NCI-H1417 (cell line): ENCODE measurements at regions not wholly inside any gene's neighbourhood (a gene's known extent, or its start where the extent isn't known, plus 50 kb on each side); places are given as distances from the start of the nearest gene placed in this dataset.
A peak's percentile ranks its signal among the peaks of the same experiment; 100 is the strongest.
"Not testable (repeated sequence)": the region's sequence is repeated elsewhere in the genome, so short reads cannot be mapped to it uniquely, and the experiment has no call there.

Source experiments
- DNase-seq, 3 experiments: peaks; one replicate each; lab custom pipeline; 2025; lab: John Stamatoyannopoulos, UW

DNA sequence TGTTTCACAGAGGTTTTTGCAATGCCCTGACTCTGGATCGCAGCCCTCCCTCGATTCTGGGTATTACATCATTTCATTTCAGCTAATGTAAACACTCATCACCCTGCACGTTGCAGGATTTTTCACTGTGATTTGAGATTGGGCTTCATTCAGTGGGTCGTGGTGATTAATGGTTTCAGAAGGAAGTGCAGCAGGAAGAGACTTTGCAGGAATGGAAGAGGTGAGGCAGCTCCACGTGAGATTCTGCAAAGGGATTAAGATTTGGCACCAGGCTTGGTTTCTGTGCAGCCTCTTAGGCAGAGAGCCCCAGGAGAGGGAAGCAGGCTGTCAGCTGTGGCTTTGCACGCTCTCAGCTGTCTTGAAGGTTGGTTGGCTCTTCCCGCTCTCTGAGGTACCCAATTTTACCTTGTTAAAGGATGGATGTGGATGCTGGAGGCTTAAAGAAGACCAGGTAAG lies 95.2 kb downstream of the PLCE1 start:
- DNase-seq = peak in 1 of 3 experiments; percentile 48

DNA sequence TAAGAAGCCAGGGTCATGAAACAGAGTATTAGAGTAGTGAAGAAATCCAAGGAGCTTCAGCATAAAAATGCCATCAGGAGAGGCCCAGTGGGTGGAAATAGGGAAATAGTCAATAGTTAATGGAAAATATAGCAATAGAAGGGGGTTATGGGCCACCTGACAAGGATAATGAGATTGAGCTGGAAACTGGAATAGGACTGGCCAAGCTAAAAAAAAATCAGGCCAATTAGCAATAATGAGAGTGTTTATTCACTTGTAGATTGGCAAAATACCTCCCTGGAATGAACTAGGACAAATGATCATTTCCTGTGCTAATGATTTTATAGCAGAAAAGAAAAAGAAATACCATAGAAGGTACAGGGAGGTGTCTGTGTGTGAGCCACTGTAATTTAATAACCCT lies 97.9 kb downstream of the PLCE1 start:
- DNase-seq = no peak

DNA sequence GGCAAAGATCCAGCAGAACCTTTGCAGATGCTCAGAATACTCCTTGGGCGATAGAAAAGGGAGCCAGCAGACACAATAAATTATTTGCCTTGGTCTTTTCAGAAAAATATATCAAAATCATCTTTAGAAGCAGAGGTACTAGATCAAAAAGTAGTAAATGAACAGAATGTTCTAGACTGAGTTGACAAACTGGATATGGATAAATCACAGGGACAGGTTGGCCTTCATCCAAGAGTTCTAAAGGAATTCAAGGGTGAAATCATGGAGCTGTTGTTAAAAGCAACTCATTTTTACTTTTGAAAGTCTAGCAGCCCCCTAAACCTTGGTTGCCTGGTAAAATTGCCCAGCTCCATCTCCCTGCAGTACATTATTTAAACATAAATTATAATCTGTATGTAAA lies 99.1 kb downstream of the PLCE1 start:
- no peak for DNase-seq

DNA sequence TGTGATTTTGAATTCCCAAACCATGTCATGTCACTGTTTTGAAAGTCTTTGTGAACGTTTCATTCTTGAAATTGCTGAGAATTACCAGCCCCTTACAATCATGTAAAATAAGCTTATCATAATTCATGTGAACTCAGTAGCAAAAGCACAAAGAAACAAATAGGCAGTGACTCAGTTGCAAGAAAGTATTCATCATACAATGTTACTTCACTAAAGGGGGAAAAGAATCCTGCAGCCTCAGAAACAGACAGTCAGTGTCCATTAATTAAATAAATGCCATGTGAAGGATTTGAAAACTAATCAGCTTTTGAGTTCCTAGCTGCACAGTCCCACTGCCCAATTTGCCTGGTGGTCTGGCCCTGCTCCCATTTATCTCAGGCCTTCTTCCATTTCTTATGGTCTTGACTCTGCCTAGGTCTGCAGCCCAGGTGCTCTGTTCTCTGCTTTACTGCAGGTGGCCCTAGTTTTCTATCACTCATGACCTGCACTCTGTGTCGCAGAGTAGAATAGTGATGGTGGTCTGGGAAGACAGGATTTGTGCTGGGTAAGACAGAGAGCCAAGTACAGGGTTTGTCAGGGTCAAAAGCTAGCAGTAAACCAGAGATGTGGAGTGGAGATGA lies 99.7 kb downstream of the PLCE1 start:
- no peak for DNase-seq

DNA sequence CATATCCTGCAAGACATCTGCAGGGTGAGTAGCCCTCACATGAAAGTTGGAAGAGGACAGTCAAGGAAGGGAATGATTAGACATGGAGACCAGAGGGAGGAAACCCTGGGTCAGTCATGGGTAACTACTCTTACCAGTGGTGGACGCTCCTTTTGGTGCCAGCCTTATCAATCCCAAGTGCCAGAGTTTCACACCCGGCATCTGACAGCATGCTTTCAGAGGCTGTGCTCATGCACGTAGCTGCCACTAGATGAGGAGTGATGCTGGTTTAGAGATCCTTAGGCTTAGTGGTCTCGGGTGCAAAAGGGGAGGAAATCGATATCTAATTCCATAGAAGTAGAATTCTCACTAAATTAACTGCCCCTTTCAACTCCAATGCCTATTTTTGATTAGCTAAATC lies 100.8 kb downstream of the PLCE1 start:
- no peak for DNase-seq

DNA sequence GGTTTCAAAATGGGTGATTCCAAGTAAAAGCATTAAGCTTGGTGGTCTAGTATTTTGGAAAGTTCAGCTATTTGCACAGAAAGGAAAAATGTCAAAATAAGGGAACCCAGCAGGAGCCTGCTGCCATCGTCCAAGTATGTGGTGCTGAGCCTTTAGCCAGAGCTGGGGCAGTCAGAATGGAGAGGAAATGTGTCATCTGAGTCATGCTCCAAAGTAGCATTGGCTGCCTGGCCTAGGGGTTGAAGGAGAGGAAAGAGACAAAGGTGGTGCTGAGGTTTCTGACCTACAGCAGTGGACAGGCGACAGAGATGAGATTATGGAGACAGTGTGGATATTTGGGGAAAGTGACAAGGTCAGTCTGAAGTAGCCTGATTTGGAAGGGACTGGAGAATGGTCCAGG lies 103.9 kb downstream of the PLCE1 start:
- no peak for DNase-seq

DNA sequence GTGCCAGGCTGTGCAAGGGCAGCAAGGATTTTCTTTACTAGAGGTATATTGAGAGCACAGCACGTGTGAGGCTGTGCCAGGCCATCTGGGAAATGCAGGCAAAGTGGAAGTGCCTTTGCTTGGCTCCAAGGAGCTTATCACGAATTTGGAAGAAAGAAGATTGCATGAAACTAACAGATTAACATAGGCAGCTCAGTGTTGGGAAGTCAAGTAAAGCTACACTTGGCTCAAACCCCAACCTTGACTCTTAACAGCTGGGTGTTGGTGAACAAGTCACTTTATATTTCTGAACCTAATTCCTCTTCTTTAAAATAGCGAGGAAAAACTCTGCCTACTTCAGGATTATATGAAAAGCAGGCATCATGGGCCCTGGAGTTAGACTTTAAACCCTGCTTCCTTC lies 105.2 kb downstream of the PLCE1 start:
- no peak for DNase-seq

DNA sequence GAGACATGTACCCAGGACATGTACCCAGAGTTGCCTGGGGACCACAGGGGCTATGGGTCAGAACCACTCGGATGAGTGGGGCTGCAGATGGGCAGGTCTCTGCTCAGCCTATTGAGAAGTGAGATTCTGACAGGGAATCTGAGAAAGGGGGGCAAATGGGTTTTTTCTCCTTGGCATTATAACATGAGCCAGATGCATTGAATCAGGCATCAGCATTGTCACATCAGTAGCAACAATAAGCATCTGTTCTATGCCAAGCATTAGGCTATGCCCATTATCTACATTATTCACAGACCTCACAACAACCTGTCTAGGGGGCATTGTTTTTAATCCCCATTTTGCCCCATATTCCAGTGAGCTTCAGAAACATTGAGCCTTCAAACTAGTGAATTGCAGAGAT lies 108.2 kb downstream of the PLCE1 start:
- no peak for DNase-seq

DNA sequence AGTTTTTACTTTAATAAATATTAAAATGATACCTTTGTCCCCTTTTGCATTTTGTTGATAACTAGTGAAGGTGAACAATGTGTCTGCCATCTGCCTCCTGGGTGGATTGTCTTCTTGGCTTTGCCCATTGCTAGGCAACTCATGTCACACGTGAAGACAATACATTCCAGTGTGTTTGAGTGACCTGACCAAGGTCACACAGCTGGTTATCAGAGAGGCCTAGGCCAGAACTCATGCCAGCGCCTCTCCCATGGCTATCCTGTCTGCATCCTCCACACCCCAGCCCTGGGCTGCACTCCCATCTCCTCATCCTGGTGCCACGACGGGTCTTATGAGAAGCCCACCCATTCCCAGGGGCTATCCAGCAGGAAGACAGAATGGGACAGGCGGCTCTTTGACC lies 108.7 kb downstream of the PLCE1 start:
- DNase-seq = no peak

DNA sequence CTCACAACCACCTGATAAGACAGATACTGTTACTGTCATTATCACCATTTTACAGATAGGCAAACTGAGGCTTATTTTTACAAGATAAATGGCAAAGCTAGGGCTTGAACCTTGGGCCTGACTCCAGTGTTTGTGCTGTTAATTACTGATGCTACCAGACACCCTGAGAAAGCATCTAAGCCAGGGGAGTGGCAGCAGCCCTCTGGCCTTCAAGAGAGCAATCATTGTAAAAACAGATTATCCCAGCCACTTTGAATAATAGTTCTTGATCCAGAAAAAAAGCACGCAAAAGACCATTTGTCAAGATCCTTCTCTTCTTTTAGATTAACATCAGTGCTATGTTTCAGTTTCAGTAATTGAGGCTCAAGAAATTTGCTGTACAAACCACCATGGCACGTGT lies 109.5 kb downstream of the PLCE1 start:
- no peak for DNase-seq

DNA sequence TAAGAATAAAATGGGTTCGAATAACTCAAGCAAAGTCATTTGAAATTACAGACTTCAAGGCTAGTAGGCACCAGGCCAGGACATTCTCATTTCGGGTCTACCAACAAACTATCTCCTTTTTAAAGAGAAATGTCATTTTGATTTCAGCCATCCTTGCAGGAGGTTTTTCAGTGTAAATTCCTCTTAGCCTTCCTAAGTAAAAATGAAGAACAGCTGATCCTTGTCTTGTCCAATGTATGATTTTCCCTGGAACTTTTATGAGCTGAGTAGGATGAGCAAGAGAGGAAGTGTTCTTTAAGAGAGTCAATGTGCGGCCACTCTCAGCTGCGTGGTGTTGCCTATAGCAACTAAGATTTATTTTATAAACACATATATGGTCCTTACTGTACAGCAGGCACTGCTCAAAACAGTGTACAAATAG lies 110.1 kb downstream of the PLCE1 start:
- peak in 1 of 3 experiments; percentile 1 for DNase-seq

DNA sequence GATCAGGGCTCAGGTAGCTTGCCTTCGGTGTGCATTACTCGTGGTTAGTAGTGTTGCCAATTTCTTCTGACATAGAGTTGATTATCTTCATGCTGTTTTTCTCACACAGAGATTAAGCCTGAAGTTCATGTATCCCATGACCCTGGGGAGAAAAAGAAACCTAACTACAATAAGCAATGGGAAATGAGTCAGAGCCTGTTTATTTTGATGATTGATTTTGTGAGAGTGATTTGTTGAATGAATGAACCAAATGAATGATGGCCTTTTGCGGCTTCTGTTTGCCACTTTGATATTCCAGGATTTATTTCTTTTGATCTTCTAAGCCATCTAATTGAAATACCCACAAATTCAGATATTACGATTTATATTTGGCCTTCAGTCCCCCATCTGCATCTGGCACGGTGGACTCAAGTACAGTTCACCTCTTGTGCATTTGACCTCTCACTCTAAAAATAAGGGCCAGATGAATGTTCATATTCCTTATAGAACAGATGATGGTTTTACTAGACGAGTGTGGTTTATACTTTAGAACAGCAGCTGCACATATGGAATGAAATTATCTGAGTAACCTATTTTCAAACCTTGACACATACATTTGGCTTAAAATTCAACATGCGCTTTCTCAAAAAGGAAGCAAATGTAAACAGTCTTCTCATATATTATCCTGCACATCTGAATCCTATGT lies 110.7 kb downstream of the PLCE1 start:
- DNase-seq = no peak

DNA sequence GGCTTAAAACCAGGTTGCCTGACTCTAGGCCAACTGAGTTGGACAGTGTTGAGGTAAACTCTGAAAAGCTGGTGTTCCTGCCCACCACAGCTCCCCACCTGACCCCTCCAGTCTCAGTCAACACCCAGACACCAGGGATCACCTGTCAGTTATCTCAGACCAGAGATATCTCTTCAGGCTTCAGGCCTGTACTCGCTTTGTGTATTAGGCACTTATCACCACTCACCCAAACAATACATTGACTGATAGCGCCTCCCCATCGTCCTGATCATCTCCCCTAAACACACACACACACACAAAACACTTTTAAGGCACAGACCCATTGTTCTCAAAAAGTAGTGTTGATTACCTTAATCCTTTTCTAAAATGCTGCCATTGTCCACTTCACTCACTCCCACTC lies 111.5 kb downstream of the PLCE1 start:
- DNase-seq = no peak

DNA sequence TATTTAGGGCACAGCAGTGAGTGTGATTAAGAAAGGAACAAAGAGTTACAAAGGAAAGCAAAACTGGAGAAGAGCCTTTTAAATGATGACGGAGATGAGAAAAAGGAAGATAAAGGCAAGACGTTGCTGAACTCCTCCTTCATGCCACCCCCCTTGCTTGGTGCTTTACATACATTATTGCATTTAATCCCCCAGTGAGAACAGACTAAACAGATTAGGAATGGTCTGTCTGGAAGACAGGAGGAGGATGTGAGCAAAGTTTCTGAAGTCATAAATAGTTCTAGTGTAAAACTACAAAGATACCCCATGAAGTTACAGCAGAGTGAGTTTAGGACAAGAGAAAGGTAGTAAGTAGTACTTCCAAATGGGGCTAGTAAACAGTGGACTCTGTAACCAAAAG lies 113.5 kb downstream of the PLCE1 start:
- DNase-seq = no peak

DNA sequence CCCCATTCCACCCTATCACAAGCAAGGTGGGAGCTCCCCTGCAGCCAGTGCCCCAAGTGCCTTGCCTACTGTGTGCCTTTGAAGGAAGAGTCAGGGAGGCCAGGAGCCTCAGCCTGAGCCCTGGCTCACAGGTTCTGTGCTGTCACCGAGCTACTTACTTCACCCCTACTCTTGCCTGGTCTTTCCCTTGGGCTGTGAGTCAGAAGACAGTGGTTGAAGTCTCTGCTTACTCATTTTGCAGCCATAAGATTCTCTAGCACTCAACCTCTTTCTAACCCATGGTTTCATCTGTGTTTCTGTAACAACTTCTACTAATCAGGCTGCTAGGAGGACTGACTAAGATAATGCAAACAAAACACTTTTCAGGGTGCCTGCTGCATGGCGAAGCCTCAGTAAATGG lies 114.5 kb downstream of the PLCE1 start:
- DNase-seq = no peak

DNA sequence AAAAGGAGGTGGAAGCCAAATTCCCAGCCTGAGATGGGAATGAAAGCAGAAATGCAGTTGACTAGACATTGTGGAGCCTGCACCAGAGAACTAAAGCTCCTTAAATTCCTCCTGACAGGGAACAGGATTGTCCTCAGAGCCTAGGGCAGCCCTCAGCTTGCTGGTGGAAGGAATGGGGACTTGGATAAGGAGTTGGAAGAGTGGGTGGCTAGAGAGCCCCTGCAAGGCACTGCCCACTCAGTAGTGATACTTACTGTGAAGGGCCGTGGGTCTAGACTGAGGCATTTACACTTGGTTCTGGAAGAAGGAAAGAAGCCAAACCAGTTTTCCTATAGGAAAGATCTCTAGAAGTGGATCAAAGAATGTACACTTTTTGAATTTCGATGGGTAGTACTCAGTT lies 117.6 kb downstream of the PLCE1 start:
- DNase-seq = no peak

DNA sequence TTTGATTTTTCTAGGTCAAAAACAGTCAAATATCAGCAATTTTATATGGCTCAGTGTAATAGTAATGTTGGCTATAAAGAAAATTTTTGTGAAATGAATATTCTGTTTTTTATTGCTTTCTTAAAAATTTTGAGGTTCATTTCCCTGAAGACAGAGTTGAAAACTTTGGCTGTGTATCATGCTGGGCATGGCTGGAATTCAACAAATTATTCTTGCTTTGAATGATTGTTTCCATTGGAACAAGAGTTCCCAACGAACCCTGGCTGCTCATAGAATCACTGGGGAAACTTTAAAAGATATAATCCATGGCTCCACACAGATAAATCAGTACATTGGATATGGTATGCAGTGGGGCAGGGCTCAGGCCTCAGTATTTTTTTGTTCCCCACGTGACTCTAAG lies 118.6 kb downstream of the PLCE1 start:
- no peak for DNase-seq

DNA sequence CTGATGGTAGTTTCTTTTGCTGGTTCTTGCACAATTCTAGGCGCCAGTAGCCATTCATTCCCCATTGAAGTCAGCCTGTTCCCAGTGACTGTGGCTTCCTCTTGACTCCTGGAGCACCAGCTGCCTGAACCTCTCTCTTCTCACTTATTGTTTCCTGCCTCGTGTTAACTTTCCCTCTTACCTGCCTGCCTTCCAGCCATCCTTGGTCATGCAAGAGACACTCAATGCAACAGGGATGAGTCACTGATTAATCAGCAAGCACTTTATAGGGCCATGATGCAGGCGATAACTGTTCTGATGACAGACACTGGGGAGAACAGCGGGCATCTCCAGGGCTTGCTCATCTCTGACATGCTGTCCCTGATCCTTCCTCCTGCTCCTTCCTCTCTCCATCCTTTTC lies 122.0 kb downstream of the PLCE1 start:
- DNase-seq = no peak

DNA sequence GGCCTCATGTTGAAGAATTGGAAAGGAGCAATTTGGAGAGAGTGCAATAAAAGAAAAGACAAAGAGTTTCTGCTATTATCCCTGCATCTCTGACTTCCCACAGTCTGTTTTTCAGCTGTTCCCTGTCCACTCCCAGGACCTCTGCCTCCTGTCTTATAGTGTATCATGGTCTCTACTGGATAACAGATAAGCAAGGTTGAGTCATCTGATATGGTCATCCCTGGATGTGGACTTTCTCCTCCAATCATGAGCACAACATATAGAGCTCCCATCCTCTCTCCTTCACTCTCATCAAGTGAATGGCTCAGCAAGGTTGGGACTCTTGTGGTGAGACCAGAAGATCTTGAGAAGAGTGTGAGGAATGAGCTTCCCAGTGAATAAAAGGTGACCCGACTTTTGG lies 123.1 kb downstream of the PLCE1 start:
- DNase-seq = no peak

DNA sequence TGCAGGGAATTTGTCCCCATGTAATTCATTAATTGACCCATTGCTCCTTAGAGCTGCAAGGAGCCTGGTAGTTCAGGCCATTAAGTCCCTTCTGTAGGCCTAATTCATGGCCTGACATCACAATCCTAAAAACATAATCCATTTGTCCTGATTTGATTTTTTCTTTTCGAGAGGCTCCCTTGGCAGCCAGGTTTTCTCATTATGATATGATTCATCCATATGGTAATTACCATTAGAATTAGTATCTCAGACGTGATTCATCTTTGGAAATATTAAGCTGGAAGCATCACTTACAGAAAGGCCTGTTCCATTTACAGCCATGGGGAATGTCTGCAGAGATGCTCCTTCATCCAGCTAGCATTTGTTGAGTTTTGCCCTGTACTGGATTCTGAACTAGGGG lies 128.5 kb downstream of the PLCE1 start:
- no peak for DNase-seq

DNA sequence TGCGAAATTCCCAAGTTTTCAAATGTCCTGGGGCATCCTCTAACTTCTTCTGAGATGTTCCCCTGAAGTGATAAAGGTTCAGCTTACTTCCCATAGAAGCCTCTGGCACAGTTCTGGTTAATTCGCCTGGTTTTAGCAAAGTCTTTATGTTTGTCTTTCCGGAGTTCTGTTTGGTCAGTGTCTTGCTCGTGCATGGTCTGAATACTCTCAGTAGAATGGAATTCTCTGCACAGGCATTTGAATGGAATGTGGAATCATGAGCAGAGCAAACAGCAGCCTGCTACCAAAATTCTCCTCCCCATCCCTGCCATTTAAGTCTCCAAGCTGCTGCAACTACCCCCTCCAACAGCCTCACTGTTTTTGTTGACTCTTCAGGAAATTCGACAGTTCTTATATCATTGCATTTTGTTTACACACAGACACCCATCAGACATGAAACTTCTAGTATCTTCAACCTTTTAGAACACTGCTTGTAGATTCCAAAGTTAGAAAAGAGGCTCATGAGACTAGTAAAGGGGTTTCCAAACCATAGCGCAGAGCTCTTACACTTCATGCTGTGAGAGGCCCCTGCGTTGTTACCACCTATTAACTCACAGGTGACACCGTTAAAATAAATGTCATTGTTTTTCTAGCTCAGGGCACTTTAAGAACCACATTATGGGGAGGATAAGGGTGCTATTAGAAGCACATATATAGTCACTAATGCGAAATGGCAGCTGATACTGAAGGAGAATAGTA lies 129.7 kb downstream of the PLCE1 start:
- peak in 2 of 3 experiments; percentile 42 to 81 for DNase-seq

DNA sequence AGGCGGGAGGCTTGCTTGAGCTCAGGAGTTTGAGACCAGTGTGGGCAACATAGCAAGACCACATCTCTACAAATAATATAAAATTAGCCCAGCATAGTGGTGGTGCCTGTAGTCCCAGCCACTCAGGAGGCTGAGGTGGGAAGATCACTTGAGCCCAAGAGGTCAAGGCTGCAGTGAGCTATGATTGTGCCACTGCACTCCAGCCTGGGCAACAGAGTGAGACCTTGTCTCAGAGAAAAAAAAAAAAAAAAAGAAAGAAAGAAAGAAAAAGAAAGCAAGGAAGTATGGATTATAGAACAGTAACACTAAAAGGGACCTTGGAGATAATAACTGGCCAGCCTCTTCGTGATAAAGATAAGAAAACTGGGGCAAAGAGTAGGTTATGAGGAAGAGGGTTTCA lies 130.4 kb downstream of the PLCE1 start:
- DNase-seq = not testable (repeated sequence)

DNA sequence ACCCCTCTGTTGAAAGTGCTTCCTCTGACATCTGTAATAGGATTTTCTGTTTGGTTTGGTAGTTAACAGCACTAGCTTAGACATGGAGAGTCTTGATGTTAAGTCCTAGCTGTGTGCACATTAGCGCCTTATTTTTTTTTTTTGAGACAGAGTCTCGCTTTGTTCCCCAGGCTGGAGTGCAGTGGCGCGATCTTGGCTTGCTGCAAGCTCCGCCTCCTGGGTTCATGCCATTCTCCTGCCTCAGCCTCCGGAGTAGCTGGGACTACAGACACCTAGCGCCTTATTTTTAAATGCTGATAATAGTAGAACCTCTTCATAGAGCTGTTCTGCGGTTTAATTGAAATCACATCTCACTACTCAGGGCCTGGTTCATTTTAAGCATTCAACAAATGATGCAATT lies 131.5 kb downstream of the PLCE1 start:
- not testable (repeated sequence) for DNase-seq
